Endometrial microvascular endothelial cells (primary cell): ENCODE measurements at regions not wholly inside any gene's neighbourhood (a gene's known extent, or its start where the extent isn't known, plus 50 kb on each side); places are given as distances from the start of the nearest gene placed in this dataset.

Experiments
- in situ Hi-C: cut with HindIII; loops from 2 replicates; pipeline ENCODE4 v1.10.0; 2017; ENCODE audit warnings: low sequenced_read_pairs, low pct_unique_long_range_greater_than_20kb; ENCODE audit errors: inconsistent ontology term

- in situ Hi-C loops = no loop called here
Observed at GRCh38 chr1:199377211-199377610, 650.3 kb upstream of the NR5A2 start.

GRCh38 chr1:199383793-199384192 is 643.7 kb upstream of the NR5A2 start:
- in situ Hi-C loops = no loop called here

- in situ Hi-C loops = no loop called here
Observed at GRCh38 chr1:199394856-199395255, 632.7 kb upstream of the NR5A2 start.

- in situ Hi-C loops = no loop called here
Observed at GRCh38 chr1:199396456-199396855, 631.1 kb upstream of the NR5A2 start.

- in situ Hi-C loops = no loop called here
Observed at GRCh38 chr1:199399996-199400724, 627.4 kb upstream of the NR5A2 start.

GRCh38 chr1:199403531-199404116 is 623.9 kb upstream of the NR5A2 start:
- in situ Hi-C loops = no loop called here

GRCh38 chr1:199404191-199404590 is 623.3 kb upstream of the NR5A2 start:
- in situ Hi-C loops = no loop called here

GRCh38 chr1:199404976-199405375 is 622.5 kb upstream of the NR5A2 start:
- in situ Hi-C loops = no loop called here

GRCh38 chr1:199405634-199406196 is 621.8 kb upstream of the NR5A2 start:
- in situ Hi-C loops = no loop called here

GRCh38 chr1:199410462-199410861 is 617.0 kb upstream of the NR5A2 start:
- in situ Hi-C loops = no loop called here

GRCh38 chr1:199411506-199411905 is 616.0 kb upstream of the NR5A2 start:
- in situ Hi-C loops = no loop called here

- in situ Hi-C loops = no loop called here
Observed at GRCh38 chr1:199422206-199422605, 605.3 kb upstream of the NR5A2 start.

GRCh38 chr1:199447906-199448305 is 579.6 kb upstream of the NR5A2 start:
- in situ Hi-C loops = no loop called here

- in situ Hi-C loops = no loop called here
Observed at GRCh38 chr1:199448646-199449045, 578.9 kb upstream of the NR5A2 start.

GRCh38 chr1:199449221-199449620 is 578.3 kb upstream of the NR5A2 start:
- in situ Hi-C loops = no loop called here

- in situ Hi-C loops = no loop called here
Observed at GRCh38 chr1:199449681-199450080, 577.8 kb upstream of the NR5A2 start.

GRCh38 chr1:199452627-199453026 is 574.9 kb upstream of the NR5A2 start:
- in situ Hi-C loops = no loop called here

- in situ Hi-C loops = no loop called here
Observed at GRCh38 chr1:199453723-199454122, 573.8 kb upstream of the NR5A2 start.

- in situ Hi-C loops = no loop called here
Observed at GRCh38 chr1:199460933-199461332, 566.6 kb upstream of the NR5A2 start.

GRCh38 chr1:199463521-199464127 is 563.9 kb upstream of the NR5A2 start:
- in situ Hi-C loops = no loop called here
